ENCODE measurements at regions not wholly inside any gene's neighbourhood (a gene's known extent, or its start where the extent isn't known, plus 50 kb on each side); places are given as distances from the start of the nearest gene placed in this dataset.

DNA sequence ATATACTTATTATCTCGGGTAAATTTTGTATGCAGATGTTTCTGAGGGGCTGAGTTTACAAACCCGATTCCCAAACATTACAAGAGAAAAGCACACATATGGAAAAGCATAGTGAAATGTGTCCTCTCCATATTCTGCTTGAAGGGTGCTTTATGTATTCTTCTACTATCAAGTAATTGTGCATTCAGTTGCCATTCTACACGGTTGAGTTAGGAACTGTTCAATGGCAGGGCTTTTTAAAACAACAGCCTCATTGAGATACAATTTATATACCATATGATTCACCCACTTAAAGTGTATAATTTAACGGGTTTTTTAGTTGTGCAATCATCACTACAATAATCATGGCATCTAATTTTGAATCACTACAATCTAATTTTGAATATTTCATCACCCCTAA lies 138.4 kb upstream of the DLGAP1 start:
- H3K36me3 ChIP-seq: no peaks in the 10 kb centered on the region
- H3K27ac ChIP-seq: no peak overlapping the region
- DNase-seq (no peak), ATAC-seq (no peak)
- no peaks in the 10 kb centered on the region for H3K4me1 ChIP-seq
- no peaks in the 10 kb centered on the region for H3K9me3 ChIP-seq
- intact Hi-C loops (cut with DNase I): no loop called here
- H3K4me3 ChIP-seq: no peak overlapping the region
- H3K27me3 ChIP-seq: no peaks in the 10 kb centered on the region
- TF ChIP-seq, protein P1, sequence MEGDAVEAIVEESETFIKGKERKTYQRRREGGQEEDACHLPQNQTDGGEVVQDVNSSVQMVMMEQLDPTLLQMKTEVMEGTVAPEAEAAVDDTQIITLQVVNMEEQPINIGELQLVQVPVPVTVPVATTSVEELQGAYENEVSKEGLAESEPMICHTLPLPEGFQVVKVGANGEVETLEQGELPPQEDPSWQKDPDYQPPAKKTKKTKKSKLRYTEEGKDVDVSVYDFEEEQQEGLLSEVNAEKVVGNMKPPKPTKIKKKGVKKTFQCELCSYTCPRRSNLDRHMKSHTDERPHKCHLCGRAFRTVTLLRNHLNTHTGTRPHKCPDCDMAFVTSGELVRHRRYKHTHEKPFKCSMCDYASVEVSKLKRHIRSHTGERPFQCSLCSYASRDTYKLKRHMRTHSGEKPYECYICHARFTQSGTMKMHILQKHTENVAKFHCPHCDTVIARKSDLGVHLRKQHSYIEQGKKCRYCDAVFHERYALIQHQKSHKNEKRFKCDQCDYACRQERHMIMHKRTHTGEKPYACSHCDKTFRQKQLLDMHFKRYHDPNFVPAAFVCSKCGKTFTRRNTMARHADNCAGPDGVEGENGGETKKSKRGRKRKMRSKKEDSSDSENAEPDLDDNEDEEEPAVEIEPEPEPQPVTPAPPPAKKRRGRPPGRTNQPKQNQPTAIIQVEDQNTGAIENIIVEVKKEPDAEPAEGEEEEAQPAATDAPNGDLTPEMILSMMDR (IDR thresholded peaks at IDR 0.05): no peak

DNA sequence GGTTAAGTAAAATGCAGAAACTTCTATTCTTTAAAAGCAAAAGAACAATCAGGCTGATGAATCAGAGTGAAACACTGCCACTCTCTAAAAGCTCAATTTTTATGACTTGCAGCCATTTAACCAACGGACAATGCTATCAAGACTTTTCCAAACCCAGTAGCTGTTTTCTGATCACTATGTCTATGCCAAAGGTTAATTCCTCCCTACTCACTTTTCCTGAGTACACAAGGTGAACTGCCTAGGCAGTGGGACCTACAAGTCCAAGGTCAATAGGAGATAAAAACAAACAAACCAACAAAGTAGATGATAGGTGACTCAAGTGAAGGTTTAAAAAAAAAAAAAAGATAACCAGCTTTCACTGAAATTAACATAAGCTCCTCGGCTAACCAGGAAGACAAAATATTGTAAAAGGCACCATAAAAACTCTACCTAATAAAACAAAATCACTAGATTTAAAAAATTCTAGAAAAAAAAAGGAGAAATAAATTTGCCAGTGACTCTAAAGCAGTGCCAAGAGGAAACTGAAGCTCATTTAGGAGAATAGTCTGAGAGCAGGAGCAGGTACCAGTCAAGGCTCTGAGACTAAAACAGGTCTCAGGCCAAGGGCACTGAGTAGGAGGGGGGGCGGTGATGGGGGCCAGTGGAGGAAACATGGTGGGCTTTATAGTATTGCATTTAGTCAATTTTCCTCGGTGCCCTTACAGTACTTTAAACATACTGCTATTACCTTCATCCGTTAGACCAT lies 134.1 kb upstream of the DLGAP1 start:
- Histone ChIP-seq H3K27me3 (no peaks in the 10 kb centered on the region), H3K36me3 (no peaks in the 10 kb centered on the region), H3K4me1 (no peaks in the 10 kb centered on the region), H3K9me3 (no peaks in the 10 kb centered on the region), H3K4me3 (no peak overlapping the region), H3K27ac (no peak overlapping the region)
- TF ChIP-seq, protein P1 (IDR thresholded peaks at IDR 0.05): no peak
- ATAC-seq: no peak
- intact Hi-C loops (cut with DNase I): no loop called here
- no peak for DNase-seq

DNA sequence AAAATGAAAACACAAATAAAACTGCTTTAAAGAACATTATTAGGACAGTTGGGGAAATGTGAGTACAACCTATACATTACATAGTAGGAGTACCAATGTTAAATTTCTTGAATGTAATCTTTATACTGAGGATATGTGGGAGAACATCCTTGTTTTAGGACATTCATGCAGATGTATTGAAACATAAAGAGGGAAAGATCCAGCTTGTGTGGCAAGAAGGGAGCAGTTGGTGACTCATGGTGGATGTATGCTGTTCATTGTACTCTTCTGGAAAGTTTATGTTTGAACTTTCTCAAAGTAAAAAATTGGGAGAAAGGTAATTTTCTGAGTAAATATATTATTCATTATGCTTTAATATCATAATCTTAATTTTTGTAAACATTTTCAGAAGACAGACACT lies 132.1 kb upstream of the DLGAP1 start:
- TF ChIP-seq, protein P1 (IDR thresholded peaks at IDR 0.05): no peak
- DNase-seq (no peak), ATAC-seq (no peak)
- intact Hi-C loops (cut with DNase I): no loop called here
- H3K4me3 ChIP-seq: no peak overlapping the region
- no peaks in the 10 kb centered on the region for H3K27me3 ChIP-seq
- no peaks in the 10 kb centered on the region for H3K4me1 ChIP-seq
- no peak overlapping the region for H3K27ac ChIP-seq
- H3K36me3 ChIP-seq: no peaks in the 10 kb centered on the region
- H3K9me3 ChIP-seq: no peaks in the 10 kb centered on the region

DNA sequence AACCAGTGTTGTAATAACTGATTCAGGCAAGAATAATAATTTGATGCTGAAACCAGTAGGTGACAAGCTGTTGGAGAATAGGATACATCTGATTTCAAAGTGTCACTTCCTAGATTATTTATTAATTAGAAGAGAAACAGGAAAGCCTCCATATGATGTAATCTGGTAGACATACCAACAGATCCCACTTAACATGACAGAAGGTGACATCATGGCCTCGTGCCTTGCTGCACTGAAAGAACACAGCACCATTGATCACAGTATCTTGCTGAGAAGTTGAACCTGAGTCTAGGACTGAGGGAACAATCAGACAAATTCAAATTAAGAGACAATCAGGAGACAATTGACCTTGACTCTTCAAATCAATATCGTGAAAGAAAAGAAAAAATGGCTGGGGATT lies 131.6 kb upstream of the DLGAP1 start:
- Histone ChIP-seq H3K4me1 (no peaks in the 10 kb centered on the region), H3K27ac (no peak overlapping the region), H3K36me3 (no peaks in the 10 kb centered on the region), H3K27me3 (no peaks in the 10 kb centered on the region), H3K4me3 (no peak overlapping the region), H3K9me3 (no peaks in the 10 kb centered on the region)
- intact Hi-C loops (cut with DNase I): no loop called here
- TF ChIP-seq, protein P1 (IDR thresholded peaks at IDR 0.05): no peak
- DNase-seq (no peak), ATAC-seq (no peak)

DNA sequence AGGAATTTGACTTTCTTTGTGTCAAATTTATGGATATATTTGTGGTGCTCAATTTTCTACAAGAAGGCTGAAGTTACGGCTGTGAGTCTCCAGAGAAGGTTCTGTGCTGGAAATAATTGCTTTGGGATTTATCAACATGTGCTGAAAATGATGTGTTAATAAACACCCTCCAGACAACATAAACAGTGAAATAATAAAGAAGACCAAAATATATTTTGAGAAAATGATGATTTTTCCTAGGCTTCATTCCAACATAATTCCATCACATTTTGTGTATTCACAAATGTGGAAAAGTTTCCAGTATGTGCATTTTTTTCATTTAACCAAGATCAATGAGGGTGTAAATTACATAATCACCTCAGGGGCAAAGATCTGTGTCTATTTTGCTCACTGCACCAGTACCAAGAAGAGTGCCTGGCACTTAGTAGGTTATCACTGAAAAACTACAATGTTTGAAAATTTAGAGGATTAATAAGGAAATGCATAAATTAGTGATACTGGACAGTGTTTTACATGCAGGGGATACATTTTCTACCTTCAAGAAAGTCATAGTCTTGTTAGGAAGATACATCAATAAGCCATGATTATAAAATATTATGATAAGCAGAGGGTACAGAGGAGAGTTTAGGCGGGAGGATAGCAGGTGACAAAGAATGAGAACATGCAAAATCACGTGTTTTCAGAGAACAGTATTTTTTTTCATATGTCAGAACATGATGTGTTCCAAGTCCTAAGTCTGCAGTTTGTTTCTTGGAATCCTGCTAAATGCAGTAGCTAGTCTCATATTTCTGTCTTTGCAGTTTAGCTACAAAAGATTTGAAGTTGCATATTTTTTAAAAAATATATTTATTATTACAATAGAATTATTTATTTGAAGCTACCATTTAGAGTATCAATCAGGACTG lies 127.6 kb upstream of the DLGAP1 start:
- Histone ChIP-seq H3K27me3 (no peaks in the 10 kb centered on the region), H3K36me3 (no peaks in the 10 kb centered on the region), H3K27ac (no peak overlapping the region), H3K4me1 (no peaks in the 10 kb centered on the region), H3K4me3 (no peak overlapping the region), H3K9me3 (no peaks in the 10 kb centered on the region)
- intact Hi-C loops (cut with DNase I): no loop called here
- DNase-seq: no peak
- no peak for ATAC-seq
- TF ChIP-seq, protein P1 (IDR thresholded peaks at IDR 0.05): no peak
